HepG2 (cell line): ENCODE measurements at regions not wholly inside any gene's neighbourhood (a gene's known extent, or its start where the extent isn't known, plus 50 kb on each side); places are given as distances from the start of the nearest gene placed in this dataset.

Experiments used
- ATAC-seq: fragments of 200-7000 bp; cut with Tn5 transposase; 3 replicates; pipeline ENCODE4 v1.9.1; 2020; ENCODE audit warnings: mild to moderate bottlenecking, moderate library complexity
- BruUV-seq: library from RNA; stranded (reverse); fragments of 400-500 nt; replicated peaks from 2 replicates; lab custom pipeline; 2021; lab: Mats Ljungman, UMichigan
- CTCF ChIA-PET: fragments of 300-600 bp; formaldehyde crosslinking; extraction: SDS; loops from one replicate; lab custom pipeline; 2021; ENCODE audit warnings: low total read pairs, inconsistent platforms, low intra/inter-chr PET ratio; lab: Yijun Ruan, JAX
- POLR2A ChIA-PET: fragments of 350-600 bp; sonication (Branson Sonifier 250); formaldehyde crosslinking; loops from one replicate; lab custom pipeline; 2020; ENCODE audit warnings: antibody characterized with exemption, inconsistent platforms; lab: Yijun Ruan, JAX
- DNase-seq: peaks from one replicate; pipeline ENCODE4 v3.0.0-alpha.2; 2015; ENCODE audit warnings: low spot score
- FAIRE-seq: peaks from 3 replicates; lab custom pipeline; 2011; peaks lifted over from hg19 to GRCh38; lab: Jason Lieb, UNC
- H2AFZ ChIP-seq: one replicate; pipeline ENCODE4 v1.6.1; 2011; ENCODE audit warnings: low read length, inconsistent platforms
- H3K27ac ChIP-seq: fragments of 300-600 bp; 3 replicates; pipeline ENCODE4 v1.8.0; 2011; ENCODE audit warnings: mixed run types, mild to moderate bottlenecking, mixed read lengths, low read length, inconsistent platforms; ENCODE audit not compliant: insufficient read depth; ENCODE audit errors: extremely low read length
- H3K27me3 ChIP-seq, 2 experiments: fragments of 200-600 bp in 1 of 2; 2 replicates in 1 of 2; 3 replicates in 1 of 2; pipeline versions ENCODE4 v1.6.0 to v1.8.0; 2011; ENCODE audit warnings: low read length in 2 of 2, mild to moderate bottlenecking in 2 of 2, moderate library complexity in 2 of 2, inconsistent platforms in 1 of 2; ENCODE audit not compliant: insufficient read depth in 2 of 2, control insufficient read depth in 1 of 2
- H3K36me3 ChIP-seq, 2 experiments: fragments of 200-600 bp in 1 of 2; replicated peaks in 1 of 2; 2 replicates in 1 of 2; 3 replicates in 1 of 2; pipeline versions ENCODE4 v1.5.1 to v1.8.0; 2011; ENCODE audit warnings: low read length in 2 of 2, inconsistent platforms in 1 of 2; ENCODE audit not compliant: insufficient read depth in 2 of 2, control insufficient read depth in 1 of 2
- H3K4me1 ChIP-seq: 2 replicates; pipeline ENCODE4 v1.5.1; 2012; ENCODE audit warnings: low read length, inconsistent platforms; ENCODE audit not compliant: insufficient read depth
- H3K4me2 ChIP-seq: 2 replicates; pipeline ENCODE4 v1.6.0; 2011; ENCODE audit warnings: low read depth, low read length, inconsistent platforms
- H3K4me3 ChIP-seq, 3 experiments: fragments of 200-600 bp in 1 of 3; sonication (generic), shearing (Covaris generic) in 1 of 3; replicated peaks in 1 of 3; 2 replicates each; pipeline ENCODE4 v1.5.1; 2011 to 2016; ENCODE audit warnings: low read length in 3 of 3, inconsistent platforms in 2 of 3, low read depth in 2 of 3, mild to moderate bottlenecking in 2 of 3, control low read depth in 1 of 3, mixed read lengths in 1 of 3; ENCODE audit not compliant: insufficient read depth in 1 of 3
- H3K79me2 ChIP-seq: one replicate; pipeline ENCODE4 v1.6.1; 2011; ENCODE audit warnings: low read length, inconsistent platforms; ENCODE audit not compliant: insufficient read depth
- H3K9ac ChIP-seq: 2 replicates; pipeline ENCODE4 v1.6.0; 2011; ENCODE audit warnings: mild to moderate bottlenecking, low read depth, low read length, inconsistent platforms; ENCODE audit not compliant: insufficient read depth
- H3K9me3 ChIP-seq: 2 replicates; pipeline ENCODE4 v1.5.1; 2012; ENCODE audit warnings: mild to moderate bottlenecking, low read length
- H4K20me1 ChIP-seq: 2 replicates; pipeline ENCODE4 v1.6.0; 2011; ENCODE audit warnings: inconsistent platforms, mild to moderate bottlenecking, low read length, moderate library complexity; ENCODE audit not compliant: insufficient read depth
- EP300 ChIP-seq, 3 experiments: sonication (generic) in 1 of 3; formaldehyde crosslinking in 1 of 3; IDR thresholded peaks; 2 replicates each; pipeline versions ENCODE4 v1.5.1 to v1.6.1; 2011 to 2020; ENCODE audit warnings: low read depth in 2 of 3, low read length in 2 of 3, borderline replicate concordance in 1 of 3, improper control_type of control experiment in 1 of 3, mild to moderate bottlenecking in 1 of 3, missing genetic modification reagents in 1 of 3, moderate library complexity in 1 of 3
- FLYWCH1 ChIP-seq: sonication (generic); formaldehyde crosslinking; IDR thresholded peaks from 2 replicates; pipeline ENCODE4 v1.8.1; 2023; ENCODE audit warnings: mild to moderate bottlenecking, missing genetic modification reagents
- HINFP ChIP-seq: sonication (generic); formaldehyde crosslinking; IDR thresholded peaks from 2 replicates; pipeline ENCODE4 v1.4.0; 2020; ENCODE audit warnings: low read depth, mild to moderate bottlenecking, missing genetic modification reagents
- MED8 ChIP-seq: sonication (generic); formaldehyde crosslinking; IDR thresholded peaks from 2 replicates; pipeline ENCODE4 v1.8.1; 2023; ENCODE audit warnings: mild to moderate bottlenecking, missing genetic modification reagents; ENCODE audit not compliant: insufficient replicate concordance
- TAF1 ChIP-seq: sonication (generic); formaldehyde crosslinking; IDR thresholded peaks from 2 replicates; pipeline ENCODE4 v1.4.0; 2020; ENCODE audit warnings: missing genetic modification reagents
- TRIM24 ChIP-seq: sonication (generic); formaldehyde crosslinking; IDR thresholded peaks from 2 replicates; pipeline ENCODE4 v1.8.0; 2022; ENCODE audit warnings: mild to moderate bottlenecking, missing genetic modification reagents
- ZNF136 ChIP-seq: sonication (generic); formaldehyde crosslinking; IDR thresholded peaks from 2 replicates; pipeline ENCODE4 v1.8.1; 2022; ENCODE audit warnings: low read depth, mild to moderate bottlenecking, moderate library complexity, missing genetic modification reagents
- ZNF580 ChIP-seq: IDR thresholded peaks from 2 replicates; pipeline ENCODE4 v1.6.1; 2016; ENCODE audit warnings: low read depth, borderline replicate concordance
- ZNF724P ChIP-seq: sonication (generic); formaldehyde crosslinking; IDR thresholded peaks from 2 replicates; pipeline ENCODE4 v1.8.0; 2022; ENCODE audit warnings: missing genetic modification reagents, borderline replicate concordance
- WGBS: methylation state at CpG from one replicate; pipeline ENCODE4 v1.1.6; 2017; ENCODE audit warnings: low lambda C conversion rate; 5-methylcytosine and 5-hydroxymethylcytosine counted together
- in situ Hi-C: cut with HindIII; loops from 2 replicates; pipeline ENCODE4 v1.10.0; 2017; ENCODE audit warnings: low pct_unique_long_range_greater_than_20kb; ENCODE audit not compliant: extremely low pct_ligation_motif_present
- intact Hi-C: fragments of 100-400 bp; cut with micrococcal nuclease; formaldehyde crosslinking; loops from one replicate; pipeline ENCODE4 v1.10.0; 2022; ENCODE audit not compliant: unreplicated experiment

- Histone ChIP-seq H3K27me3 (no peaks in the 10 kb centered on the region), H3K4me2 (no peak overlapping the region), H3K79me2 (no peaks in the 10 kb centered on the region), H3K4me1 (no peaks in the 10 kb centered on the region), H3K36me3 (no peaks in the 10 kb centered on the region), H4K20me1 (no peaks in the 10 kb centered on the region), H3K9ac (no peak overlapping the region), H3K4me3 (no peak overlapping the region), H3K9me3 (peaks cover 36% of the 10 kb centered on the region), H2AFZ (no peak overlapping the region), H3K27ac (no peak overlapping the region)
- ChIA-PET CTCF (no interaction called here), POLR2A (no interaction called here)
- DNase-seq: no peak
- in situ Hi-C loops (no loop called here), intact Hi-C loops (no loop called here)
- BruUV-seq: no TSS peak
- ATAC-seq: no peak
- TF ChIP-seq MED8 (CRISPR knock-in tag) (no peak), ZNF580 (CRISPR knock-in tag) (no peak), ZNF724P (no peak), FLYWCH1 (no peak), EP300 (IDR thresholded peaks at IDR 0.05; ENCODE audit: low read depth in 2 of 2, low read length in 2 of 2) (no peak), EP300 (CRISPR knock-in tag; IDR thresholded peaks at IDR 0.05; ENCODE audit: borderline replicate concordance) (no peak), TRIM24 (CRISPR knock-in tag) (no peak), TAF1 (no peak), HINFP (CRISPR knock-in tag) (no peak), ZNF136 (CRISPR knock-in tag) (no peak)
- FAIRE-seq: no peak
- WGBS: 10% methylated on average over 4 of the region's 4 CpGs
Measured at GRCh38 chr7:15747712-15748111, 61.2 kb upstream of the MEOX2 start.
